NCI-H2081 treated with DMSO at 0.1 percent for 48 hours (cell line): ENCODE measurements at regions not wholly inside any gene's neighbourhood (a gene's known extent, or its start where the extent isn't known, plus 50 kb on each side); places are given as distances from the start of the nearest gene placed in this dataset.
"Not testable (repeated sequence)": the region's sequence is repeated elsewhere in the genome, so short reads cannot be mapped to it uniquely, and the experiment has no call there.

Experiments
- DNase-seq: peaks from one replicate; lab custom pipeline; 2025; lab: John Stamatoyannopoulos, UW

DNA sequence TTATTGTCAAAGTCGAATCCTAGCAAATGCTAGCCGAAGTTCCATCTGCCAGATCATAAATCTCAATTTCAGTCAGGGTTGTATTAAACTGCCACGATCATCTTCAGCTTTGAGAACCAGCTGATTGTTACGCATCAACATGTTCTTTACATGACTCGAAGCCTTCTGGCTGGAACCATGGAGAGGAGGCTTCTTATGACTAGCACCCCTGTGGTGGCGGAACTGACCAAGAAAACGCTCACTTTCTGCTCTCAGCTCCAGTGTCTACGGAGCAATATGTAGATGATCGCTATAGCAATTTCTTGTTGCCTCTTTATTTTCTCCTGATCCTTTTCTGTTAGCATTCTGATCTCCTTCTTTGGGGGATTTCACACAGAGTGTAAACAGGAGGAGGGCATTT, 479.4 kb upstream of the SLC35B3 start:
- DNase-seq = no peak

- DNase-seq = no peak
Observed at GRCh38 chr6:8908638-8909037, 473.3 kb upstream of the SLC35B3 start.

GRCh38 chr6:8906699-8907098, 471.4 kb upstream of the SLC35B3 start:
- no peak for DNase-seq

DNA sequence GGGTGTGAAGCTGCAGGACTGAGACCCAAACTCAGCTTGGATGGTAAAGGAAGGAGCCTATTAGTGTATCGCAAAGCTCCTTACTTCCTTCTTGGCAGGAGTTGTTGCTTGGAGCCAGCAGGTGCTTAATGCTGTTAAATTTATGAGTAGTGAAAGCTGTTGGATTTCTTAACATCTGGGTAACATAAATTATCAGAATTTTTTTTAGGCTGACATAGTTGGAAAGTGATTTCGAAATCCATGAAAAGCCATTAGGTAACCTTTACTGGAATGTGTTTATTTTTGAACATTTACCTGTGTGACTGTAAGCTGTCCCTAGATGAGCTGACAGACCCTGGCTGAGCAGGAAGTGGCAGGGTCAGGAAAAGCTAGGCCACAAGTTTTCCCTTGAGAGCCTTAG, 470.4 kb upstream of the SLC35B3 start:
- DNase-seq = no peak

- no peak for DNase-seq
Observed at GRCh38 chr6:8904754-8905153, 469.4 kb upstream of the SLC35B3 start.

DNA sequence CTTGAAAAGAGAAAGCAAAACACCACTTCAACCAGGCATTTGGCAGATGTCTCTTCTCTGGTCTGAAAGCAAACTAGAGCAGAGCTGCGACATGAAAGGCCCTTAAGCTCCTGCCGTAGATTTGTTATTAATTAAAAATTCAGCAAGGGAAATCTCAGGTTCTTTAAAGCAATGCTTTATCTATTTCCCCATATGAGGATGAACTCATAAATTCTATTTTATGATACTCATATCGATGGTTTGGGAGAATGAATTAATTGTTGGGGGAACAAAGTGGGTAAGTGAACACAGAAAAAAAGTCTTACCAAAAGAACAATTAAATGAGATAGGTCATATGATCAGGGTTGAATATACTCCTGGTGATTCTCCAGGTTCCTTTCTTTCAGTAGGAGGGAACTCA, 464.7 kb upstream of the SLC35B3 start:
- DNase-seq = no peak

DNA sequence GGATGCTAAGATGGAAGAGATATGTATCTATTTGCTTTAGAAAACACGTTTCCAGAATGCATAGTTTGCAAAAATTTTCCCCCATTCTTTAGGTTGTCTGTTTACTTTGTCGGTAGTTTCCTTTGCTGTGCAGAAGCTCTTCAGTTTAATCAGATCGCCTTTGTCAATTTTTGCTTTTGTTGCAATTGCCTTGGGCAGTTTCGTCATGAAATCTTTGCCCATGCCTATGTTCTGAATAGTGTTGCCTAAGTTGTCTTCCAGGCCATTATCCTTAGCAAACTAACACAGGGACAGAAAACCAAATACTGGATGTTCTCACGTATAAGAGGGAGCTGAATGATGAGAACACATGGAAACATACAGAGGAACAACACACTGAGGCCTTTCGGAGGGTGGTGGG, 454.2 kb upstream of the SLC35B3 start:
- DNase-seq = no peak

DNA sequence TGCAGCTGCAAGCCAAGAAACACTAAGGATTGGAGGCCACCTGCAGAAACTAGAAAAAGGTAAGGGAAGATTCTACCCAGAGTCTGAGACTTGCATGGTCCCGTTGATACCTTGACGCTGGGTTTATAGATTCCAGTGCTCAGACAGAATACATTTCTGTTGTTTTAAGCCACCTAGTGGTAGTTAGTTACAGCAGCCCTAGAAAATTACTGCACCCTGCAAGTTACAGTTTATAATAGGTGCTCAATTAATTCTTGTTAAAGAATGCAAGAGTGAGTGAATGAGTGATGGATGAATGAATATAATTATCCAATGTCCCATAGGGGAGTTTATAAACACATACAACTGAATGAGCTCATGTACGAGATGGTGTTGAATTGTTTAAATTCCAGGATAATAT, 453.1 kb upstream of the SLC35B3 start:
- no peak for DNase-seq

DNA sequence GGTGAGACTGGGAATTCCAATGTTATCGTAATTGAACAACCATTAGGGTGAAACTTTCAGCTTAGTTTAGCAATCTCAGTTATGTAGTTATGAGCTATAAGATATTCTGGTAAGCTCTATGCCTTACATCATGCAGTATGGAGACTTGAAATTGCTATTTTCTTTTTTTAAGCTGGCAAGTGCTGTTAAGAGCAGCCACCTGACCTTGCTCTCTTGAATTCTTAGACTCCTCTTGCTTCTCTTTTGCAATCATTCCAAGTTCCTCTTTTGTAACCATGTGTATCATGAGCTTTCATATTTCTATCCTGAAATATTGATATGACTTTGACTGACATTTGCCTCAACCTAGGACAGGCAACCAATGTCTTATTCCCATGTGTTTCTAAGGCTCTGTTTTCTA, 446.3 kb upstream of the SLC35B3 start:
- DNase-seq = no peak

- DNase-seq = no peak
Observed at GRCh38 chr6:8879334-8879733, 444.0 kb upstream of the SLC35B3 start.

DNA sequence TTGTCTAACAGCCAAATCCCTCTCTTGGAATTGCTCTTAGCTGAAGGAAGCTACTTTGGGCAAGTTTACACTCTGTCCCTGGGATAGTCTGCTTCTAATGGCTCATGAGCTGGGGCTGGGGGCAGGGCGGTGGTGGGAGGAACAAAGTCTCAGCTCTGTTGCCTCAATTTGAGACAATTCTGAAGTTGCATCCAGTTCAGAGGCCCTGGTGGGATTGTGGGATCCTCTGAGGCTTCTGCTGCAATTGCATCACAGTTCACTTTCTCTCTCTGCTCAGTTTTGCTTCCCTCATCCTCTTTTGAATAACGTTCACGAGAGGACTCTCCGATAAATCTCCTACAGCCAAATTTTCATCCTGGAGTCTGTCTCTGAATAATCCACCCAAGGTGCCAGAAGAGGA, 440.6 kb upstream of the SLC35B3 start:
- DNase-seq = no peak

DNA sequence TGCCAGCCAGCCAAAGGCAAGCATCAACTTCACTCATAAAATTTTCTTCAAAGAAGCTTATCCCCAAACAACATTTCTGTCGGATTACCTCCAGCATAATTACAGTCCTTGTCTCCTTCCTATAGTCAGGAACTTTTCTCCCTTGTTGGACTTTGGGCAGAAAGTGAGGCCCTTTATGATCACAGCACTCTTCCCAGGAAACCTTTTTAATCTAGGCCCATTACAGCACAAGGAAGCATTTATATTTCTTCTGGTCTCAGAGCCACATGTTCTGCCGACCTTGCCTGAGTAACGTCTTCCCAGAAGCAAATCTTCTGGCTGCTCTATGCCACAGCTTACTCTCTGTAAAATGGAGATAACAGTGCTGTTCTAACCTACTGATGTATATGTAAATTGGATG, 437.2 kb upstream of the SLC35B3 start:
- no peak for DNase-seq

DNA sequence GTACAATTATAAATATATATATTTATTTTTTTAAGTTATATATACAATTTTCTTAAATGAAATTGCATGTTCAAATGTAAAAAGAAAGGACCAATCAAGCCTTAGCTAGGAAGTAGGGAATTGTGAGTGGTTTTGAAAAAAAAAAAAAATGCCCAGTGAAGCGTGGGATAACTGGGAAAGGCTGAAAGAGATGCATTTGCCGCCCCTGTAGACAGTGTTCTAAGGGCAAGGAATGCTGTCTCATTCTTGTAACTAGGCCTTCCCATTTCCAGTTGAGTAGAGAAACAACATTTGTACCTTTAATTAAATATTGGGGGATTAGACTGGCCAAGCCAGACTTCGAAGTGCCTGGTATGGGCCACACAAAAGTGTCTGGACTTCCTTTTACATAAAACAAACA, 430.1 kb upstream of the SLC35B3 start:
- DNase-seq = no peak

DNA sequence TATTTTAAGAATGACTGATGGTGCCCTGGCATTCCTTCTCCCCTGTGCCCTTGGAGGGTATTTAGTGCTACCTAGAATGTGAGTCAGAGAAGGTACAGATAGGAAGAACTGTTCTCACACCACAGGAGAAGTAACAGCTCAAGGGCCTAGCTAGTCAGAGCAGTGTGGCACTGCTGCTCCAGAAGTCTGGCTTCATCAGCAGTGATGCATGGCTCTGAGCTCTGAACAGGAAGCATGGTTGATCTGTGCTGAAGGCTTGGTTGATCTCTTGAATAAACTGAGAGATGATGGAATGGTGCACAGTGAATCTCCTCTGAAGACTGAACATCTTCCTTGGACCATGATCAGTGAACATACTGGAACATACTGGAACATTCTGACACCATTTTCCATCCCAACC, 425.3 kb upstream of the SLC35B3 start:
- DNase-seq = no peak

GRCh38 chr6:8859501-8859900, 424.2 kb upstream of the SLC35B3 start:
- no peak for DNase-seq

DNA sequence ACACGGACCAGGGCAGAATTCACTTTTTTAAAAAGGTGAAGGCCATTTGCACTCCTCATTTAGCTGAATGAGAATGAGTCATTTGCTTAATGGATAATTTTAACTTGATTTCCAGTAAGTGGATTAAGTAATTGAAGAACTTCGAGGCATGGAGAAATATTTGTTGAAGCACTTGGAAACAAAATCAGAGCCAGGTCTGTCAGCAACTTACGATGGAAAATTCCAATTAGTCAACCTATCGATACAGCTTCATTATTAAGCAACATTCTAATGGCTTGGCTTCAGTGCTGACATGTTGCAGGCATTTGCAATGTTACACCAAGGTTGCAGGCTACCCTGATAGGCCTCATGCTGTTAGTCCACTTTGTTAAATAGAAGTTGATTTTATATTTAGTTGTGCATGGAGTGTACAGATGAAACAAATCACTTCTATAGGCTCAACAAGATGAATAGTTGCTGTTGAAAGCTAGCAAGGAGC, 423.5 kb upstream of the SLC35B3 start:
- no peak for DNase-seq

DNA sequence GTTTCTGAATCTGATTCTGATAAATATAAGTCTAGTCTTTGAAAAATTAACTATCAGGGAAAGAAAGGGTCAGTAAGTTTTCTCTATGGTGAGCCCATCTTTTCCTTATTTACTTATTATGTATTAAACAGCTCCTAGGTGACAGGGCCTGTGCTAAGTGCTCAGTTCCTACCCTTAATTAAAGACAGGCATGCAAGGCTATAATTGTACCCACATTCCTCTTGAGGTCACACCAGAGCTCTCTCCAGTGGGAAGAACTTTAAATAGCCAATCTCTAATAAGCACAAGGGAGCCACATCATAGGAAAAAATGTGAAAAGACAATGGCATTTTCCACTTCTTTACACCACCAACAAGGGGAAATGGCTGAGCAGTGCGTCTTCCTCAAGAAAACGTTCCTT, 421.8 kb upstream of the SLC35B3 start:
- DNase-seq = no peak

- no peak for DNase-seq
Observed at GRCh38 chr6:8855411-8855810, 420.1 kb upstream of the SLC35B3 start.

DNA sequence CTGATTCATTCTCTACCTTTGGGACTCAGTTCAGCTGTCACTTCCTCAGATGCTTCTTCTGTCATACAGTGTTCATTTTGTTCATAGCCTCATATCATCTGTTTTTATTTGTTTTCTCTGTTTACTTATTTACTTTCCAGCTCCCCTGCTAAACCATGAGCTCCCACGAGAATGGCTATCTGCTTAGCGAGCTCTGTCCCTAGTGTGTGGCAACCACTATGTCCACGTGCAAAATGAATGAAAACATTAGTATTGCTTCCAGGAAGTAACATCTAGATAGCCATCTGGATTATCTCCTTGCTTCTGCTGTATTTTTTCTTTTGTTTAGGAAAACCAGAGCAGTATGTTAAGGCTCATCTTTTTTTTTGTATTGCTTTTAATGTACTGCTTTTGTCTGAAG, 417.0 kb upstream of the SLC35B3 start:
- no peak for DNase-seq

GRCh38 chr6:8846680-8847079, 411.3 kb upstream of the SLC35B3 start:
- not testable (repeated sequence) for DNase-seq

DNA sequence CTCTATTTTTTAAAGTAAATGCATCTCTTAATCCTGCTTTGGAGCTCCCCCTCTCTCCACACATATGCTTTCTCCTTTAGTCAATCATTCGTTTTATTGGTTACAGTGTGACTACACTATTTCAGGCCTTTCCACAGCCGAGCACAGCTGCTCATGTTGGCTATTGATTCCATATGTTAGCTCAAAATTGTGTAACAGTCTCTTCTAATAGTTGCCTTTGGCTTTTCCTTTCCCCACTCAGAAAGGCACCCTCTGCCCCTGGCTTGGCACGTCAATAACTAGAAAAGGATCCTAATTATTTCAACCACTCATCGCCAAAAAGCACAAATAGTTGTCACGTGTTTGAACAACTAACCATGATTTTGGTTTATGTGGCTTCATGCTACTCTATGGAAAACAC, 410.3 kb upstream of the SLC35B3 start:
- no peak for DNase-seq

DNA sequence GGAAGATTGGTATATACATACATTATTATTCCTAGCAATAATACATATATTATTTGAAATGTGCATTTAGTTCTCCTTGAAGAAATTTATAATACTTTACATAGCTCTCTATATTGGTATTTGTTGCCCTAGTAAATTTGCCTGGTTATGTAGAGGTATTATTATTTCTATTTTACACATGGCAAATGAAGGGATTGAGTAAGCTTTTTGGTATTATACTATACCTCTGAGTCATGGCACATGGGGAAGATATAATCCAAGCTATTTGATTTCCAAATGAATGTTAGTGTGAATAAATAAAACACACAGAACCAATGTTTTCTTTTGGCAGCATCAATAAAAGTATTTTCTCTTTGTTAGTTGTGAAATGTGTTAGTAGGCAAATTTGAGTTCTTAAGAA, 409.6 kb upstream of the SLC35B3 start:
- DNase-seq = no peak

DNA sequence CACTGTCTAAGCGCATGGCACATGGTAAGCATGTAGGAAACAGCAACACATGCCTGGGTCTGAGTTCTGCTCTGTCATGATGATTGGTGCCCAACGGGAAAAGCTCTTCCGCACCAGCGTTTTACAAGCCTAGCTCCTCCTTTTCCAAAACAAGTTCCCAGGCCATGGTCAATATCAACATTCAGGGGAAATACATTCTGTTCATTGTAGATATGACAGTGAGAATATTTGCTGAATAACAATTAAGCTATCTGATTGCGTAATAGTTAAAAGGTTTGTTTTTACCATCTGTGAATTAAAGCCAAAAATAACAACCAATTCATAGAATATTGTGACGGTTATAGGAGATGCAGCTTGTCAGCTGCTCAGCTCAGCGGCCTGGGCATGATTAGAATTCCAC, 404.3 kb upstream of the SLC35B3 start:
- DNase-seq = no peak

- DNase-seq = no peak
Observed at GRCh38 chr6:8837343-8837742, 402.0 kb upstream of the SLC35B3 start.

- DNase-seq = not testable (repeated sequence)
Observed at GRCh38 chr6:8832695-8833094, 397.4 kb upstream of the SLC35B3 start.
